KMS-11 (cell line): ENCODE measurements at regions not wholly inside any gene's neighbourhood (a gene's known extent, or its start where the extent isn't known, plus 50 kb on each side); places are given as distances from the start of the nearest gene placed in this dataset.
"Not testable (repeated sequence)": the region's sequence is repeated elsewhere in the genome, so short reads cannot be mapped to it uniquely, and the experiment has no call there.

Experiments
- H2AFZ ChIP-seq: fragments of 200-600 bp; sonication (generic); 2 replicates; pipeline ENCODE4 v1.6.1; 2016; ENCODE audit warnings: antibody characterized with exemption, mixed run types, low read depth
- H3K27ac ChIP-seq: fragments of 200-600 bp; sonication (generic); 2 replicates; pipeline ENCODE4 v1.6.1; 2016; ENCODE audit warnings: mild to moderate bottlenecking, mixed run types
- H3K27me3 ChIP-seq: fragments of 200-600 bp; sonication (generic); 2 replicates; pipeline ENCODE4 v1.6.1; 2017; ENCODE audit warnings: mild to moderate bottlenecking, low read depth, mixed run types, moderate library complexity; ENCODE audit not compliant: insufficient read depth
- H3K36me3 ChIP-seq: fragments of 200-600 bp; sonication (generic); 2 replicates; pipeline ENCODE4 v1.6.1; 2017; ENCODE audit warnings: mild to moderate bottlenecking, mixed run types; ENCODE audit not compliant: insufficient read depth
- H3K4me1 ChIP-seq: fragments of 200-600 bp; sonication (generic); 2 replicates; pipeline ENCODE4 v1.6.1; 2016; ENCODE audit warnings: mild to moderate bottlenecking, low read depth, mixed run types; ENCODE audit not compliant: poor library complexity, severe bottlenecking
- H3K4me2 ChIP-seq: fragments of 200-600 bp; sonication (generic); 2 replicates; pipeline ENCODE4 v1.7.0; 2016; ENCODE audit warnings: mild to moderate bottlenecking, mixed run types
- H3K4me3 ChIP-seq: fragments of 200-600 bp; sonication (generic); IDR thresholded peaks from 2 replicates; pipeline ENCODE4 v1.6.1; 2017; ENCODE audit warnings: low read depth, low read length, mixed read lengths; ENCODE audit not compliant: insufficient read depth
- H3K79me2 ChIP-seq: fragments of 200-600 bp; sonication (generic); 2 replicates; pipeline ENCODE4 v1.6.1; 2016; ENCODE audit warnings: low read depth, mixed run types; ENCODE audit not compliant: insufficient read depth
- H3K9ac ChIP-seq: fragments of 200-600 bp; sonication (generic); 2 replicates; pipeline ENCODE4 v1.6.1; 2016; ENCODE audit warnings: mild to moderate bottlenecking, mixed run types
- H4K20me1 ChIP-seq: fragments of 200-600 bp; sonication (generic); 2 replicates; pipeline ENCODE4 v1.6.1; 2016; ENCODE audit warnings: mild to moderate bottlenecking, mixed run types; ENCODE audit not compliant: insufficient read depth
- TF ChIP-seq, protein P1 (sequence below): fragments of 200-600 bp; sonication (generic); conservative IDR thresholded peaks from 2 replicates; pipeline ENCODE4 v1.6.1; 2017; ENCODE audit warnings: low read depth, mild to moderate bottlenecking, antibody characterized with exemption, low read length, moderate library complexity, mixed read lengths

DNA sequence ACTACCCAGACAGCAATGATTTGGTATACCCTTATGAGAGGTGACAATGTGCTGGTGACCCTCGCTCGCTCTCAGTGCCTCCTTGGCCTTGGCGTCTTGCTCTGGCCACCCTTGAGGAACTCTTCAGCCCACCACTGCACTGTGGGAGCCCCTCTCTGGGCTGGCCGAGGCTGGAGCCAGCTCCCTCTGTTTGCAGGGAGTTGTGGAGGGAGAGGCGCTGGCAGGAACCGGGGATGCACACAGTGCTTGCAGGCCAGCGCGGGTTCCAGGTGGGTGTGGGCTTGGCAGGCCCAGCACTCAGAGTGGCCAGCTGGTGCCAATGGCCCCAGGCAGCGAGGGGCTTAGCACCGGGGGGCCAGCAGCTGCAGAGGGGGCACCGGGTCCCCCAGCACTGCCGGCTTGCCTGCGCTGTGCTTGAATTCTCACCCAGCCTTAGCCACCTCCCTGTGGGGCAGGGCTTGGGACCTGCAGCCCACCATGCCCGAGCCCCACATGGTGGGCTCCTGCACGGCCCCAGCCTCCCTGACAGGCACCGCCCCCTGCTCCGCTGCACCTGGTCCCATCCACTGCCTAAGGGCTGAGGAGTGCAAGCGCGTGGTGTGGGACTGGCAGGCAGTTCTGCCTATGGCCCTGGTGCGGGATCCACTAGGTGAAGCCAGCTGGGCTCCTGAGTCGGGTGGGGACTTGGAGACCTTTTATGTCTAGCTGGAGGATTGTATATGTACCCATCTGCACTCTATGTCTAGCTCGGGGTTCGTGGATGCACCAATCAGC lies 857.0 kb upstream of the IGFBP7 start:
- Histone ChIP-seq H3K79me2 (no peaks in the 10 kb centered on the region), H3K4me2 (no peak overlapping the region), H3K4me1 (no peaks in the 10 kb centered on the region), H3K9ac (no peak overlapping the region), H3K27me3 (no peaks in the 10 kb centered on the region), H2AFZ (no peak overlapping the region), H4K20me1 (no peaks in the 10 kb centered on the region), H3K36me3 (no peaks in the 10 kb centered on the region), H3K4me3 (no peak overlapping the region), H3K27ac (no peak overlapping the region)
- TF ChIP-seq, protein P1, sequence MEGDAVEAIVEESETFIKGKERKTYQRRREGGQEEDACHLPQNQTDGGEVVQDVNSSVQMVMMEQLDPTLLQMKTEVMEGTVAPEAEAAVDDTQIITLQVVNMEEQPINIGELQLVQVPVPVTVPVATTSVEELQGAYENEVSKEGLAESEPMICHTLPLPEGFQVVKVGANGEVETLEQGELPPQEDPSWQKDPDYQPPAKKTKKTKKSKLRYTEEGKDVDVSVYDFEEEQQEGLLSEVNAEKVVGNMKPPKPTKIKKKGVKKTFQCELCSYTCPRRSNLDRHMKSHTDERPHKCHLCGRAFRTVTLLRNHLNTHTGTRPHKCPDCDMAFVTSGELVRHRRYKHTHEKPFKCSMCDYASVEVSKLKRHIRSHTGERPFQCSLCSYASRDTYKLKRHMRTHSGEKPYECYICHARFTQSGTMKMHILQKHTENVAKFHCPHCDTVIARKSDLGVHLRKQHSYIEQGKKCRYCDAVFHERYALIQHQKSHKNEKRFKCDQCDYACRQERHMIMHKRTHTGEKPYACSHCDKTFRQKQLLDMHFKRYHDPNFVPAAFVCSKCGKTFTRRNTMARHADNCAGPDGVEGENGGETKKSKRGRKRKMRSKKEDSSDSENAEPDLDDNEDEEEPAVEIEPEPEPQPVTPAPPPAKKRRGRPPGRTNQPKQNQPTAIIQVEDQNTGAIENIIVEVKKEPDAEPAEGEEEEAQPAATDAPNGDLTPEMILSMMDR, result no peak

DNA sequence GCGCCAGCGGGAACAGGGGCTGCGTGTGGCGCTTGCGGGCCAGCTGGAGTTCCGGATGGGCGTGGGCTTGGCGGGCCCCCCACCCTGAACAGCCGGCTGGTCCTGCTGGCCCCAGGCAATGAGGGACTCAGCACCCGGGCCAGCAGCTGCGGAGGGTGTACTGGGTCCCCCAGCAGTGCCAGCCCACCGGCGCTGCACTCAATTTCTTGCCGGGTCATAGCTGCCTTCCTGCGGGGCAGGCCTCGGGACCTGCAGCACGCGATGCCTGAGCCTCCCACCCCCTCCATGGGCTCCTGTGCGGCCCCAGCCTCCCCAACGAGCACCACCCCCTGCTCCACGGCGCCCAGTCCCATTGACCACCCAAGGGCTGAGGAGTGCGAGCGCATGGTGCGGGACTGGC lies 855.2 kb upstream of the IGFBP7 start:
- not testable (repeated sequence) for H3K9ac ChIP-seq, H3K36me3 ChIP-seq, H3K4me3 ChIP-seq, H3K4me2 ChIP-seq, H3K79me2 ChIP-seq, H2AFZ ChIP-seq, H3K4me1 ChIP-seq, H4K20me1 ChIP-seq, H3K27me3 ChIP-seq, H3K27ac ChIP-seq

DNA sequence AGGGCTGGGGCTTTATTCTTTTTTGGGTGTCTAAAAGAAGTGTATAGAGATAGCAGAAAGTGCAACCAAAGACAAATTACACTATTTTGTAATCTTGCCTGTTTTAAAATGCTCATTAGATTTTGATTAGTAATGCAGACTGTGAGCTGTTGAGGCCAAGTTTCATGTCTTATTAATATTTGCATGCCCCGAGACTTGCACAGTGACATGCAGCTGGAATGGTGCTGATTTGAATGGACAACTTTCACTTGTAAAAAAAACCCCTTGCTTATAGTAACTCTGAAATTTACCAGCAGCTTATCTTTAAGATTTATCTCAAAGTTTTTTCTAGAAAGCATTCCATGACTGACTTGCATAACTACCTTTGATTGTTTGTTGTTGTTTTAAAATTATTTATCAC lies 835.1 kb upstream of the IGFBP7 start:
- no peak overlapping the region for H3K4me2 ChIP-seq
- H2AFZ ChIP-seq, result no peak overlapping the region

DNA sequence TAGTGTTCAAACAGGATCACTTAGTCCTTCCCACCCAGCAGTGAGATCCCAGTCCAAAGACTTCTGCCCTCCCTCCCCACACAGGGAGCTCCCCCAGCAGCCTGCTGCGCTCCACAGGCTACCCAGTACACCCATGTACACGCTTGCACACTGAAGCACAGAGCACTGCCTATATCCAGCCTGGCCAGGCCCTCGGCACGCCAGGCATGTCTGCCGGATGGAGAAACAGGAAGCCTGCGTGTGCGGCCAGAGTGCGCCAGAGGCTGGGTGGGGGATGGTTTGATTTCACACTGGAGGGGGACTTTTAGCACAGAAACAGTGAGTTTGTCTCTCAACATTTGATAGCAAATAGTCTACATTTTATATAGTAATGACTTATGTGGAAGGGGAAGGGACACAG lies 833.5 kb upstream of the IGFBP7 start:
- Histone ChIP-seq H3K9ac (no peak overlapping the region), H3K36me3 (no peaks in the 10 kb centered on the region), H3K27me3 (no peaks in the 10 kb centered on the region), H4K20me1 (no peaks in the 10 kb centered on the region), H3K4me3 (no peak overlapping the region), H3K4me2 (no peak overlapping the region), H3K4me1 (no peaks in the 10 kb centered on the region), H3K79me2 (no peaks in the 10 kb centered on the region), H3K27ac (no peak overlapping the region), H2AFZ (no peak overlapping the region)
- TF ChIP-seq, protein P1, result no peak

More for the DNA sequence above, 835.1 kb upstream of the IGFBP7 start:
- no peaks in the 10 kb centered on the region for H3K27me3 ChIP-seq
- no peak overlapping the region for H3K9ac ChIP-seq
- H3K79me2 ChIP-seq, result no peaks in the 10 kb centered on the region
- TF ChIP-seq, protein P1, result no peak
- no peak overlapping the region for H3K27ac ChIP-seq
- H3K4me3 ChIP-seq, result no peak overlapping the region
- H4K20me1 ChIP-seq, result no peaks in the 10 kb centered on the region
- H3K4me1 ChIP-seq, result no peaks in the 10 kb centered on the region
- H3K36me3 ChIP-seq, result no peaks in the 10 kb centered on the region

DNA sequence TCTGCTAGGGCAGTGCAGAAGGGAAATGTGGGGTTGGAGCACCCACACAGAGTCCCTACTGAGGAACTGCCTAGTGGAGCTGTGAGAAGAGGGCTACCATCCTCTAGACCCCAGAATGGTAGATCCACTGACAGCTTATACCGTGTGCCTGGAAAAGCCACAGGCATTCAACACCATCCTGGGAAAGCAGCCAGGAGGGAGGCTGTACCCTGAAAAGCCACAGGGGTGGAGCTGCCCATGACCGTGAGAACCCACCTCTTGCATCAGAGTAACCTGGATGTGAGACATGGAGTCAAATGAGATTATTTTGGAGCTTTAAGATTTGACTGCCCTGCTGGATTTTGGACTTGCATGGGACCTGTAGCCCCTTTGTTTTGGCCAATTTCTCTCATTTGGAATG lies 827.1 kb upstream of the IGFBP7 start:
- H3K27me3 ChIP-seq, H4K20me1 ChIP-seq, H3K9ac ChIP-seq, H3K36me3 ChIP-seq, H2AFZ ChIP-seq, H3K27ac ChIP-seq, H3K4me2 ChIP-seq, H3K4me3 ChIP-seq, H3K4me1 ChIP-seq, H3K79me2 ChIP-seq: not testable (repeated sequence)
